Heart left ventricle (tissue), 13 donors: ENCODE measurements at regions not wholly inside any gene's neighbourhood (a gene's known extent, or its start where the extent isn't known, plus 50 kb on each side); places are given as distances from the start of the nearest gene placed in this dataset.

Experiments used
- CTCF ChIP-seq, 12 donors: fragments of 200-600 bp; sonication (generic) in 4 of 12; IDR thresholded peaks; one replicate each; pipeline versions ENCODE4 v1.5.0 to v1.8.0; 2018 to 2022; ENCODE audit warnings: antibody characterized with exemption in 12 of 12, mild to moderate bottlenecking in 5 of 12
- POLR2A ChIP-seq, 2 donors: fragments of 450-650 bp; IDR thresholded peaks; one replicate each; pipeline ENCODE4 v1.6.1; 2017; ENCODE audit warnings: antibody characterized with exemption in 2 of 2, mild to moderate bottlenecking in 2 of 2, moderate library complexity in 2 of 2
- donor health status: ischemic (EF 13 %, LVEDD 7.1; RV severe dilation, severe dysfunction).
- donor health status: DM: no; HTN: yes; CAD: no.
- donor health status: DM: no; HTN: no; CAD: no.
- donor health status: ischemic (EF 25% LVEDD 6.9; RV normal size, moderate dysfunction).
- donor health status: ischemic (EF 25% LVEDD 5.7; RV mildly dilated, moderate dysfunction).
- donor health status: ischemic (EF 35%, LVEDD 5.7; RV mildly dilated, moderate dysfunction).
- donor health status: nonischemic (EF 11% LVEDD 7.7; RV severe dilation, severe dysfunction).
- donor health status: DM: yes; HTN: yes; CAD: no.
- donor health status: PGD.
- donor health status: ischemic (EF 29% LVEDD 5.4; RV normal size, mild dysfunction).
- donor health status: nonischemic (EF 23%, LVEDD 6.1; RV moderate dilation, normal function).

GRCh38 chr2:125559186-125559585 lies 1096.8 kb upstream of the GYPC start:
- TF ChIP-seq CTCF (IDR thresholded peaks at IDR 0.05) (no peak), POLR2A (IDR thresholded peaks at IDR 0.05) (no peak)
